ENCODE measurements at regions not wholly inside any gene's neighbourhood (a gene's known extent, or its start where the extent isn't known, plus 50 kb on each side); places are given as distances from the start of the nearest gene placed in this dataset.

DNA sequence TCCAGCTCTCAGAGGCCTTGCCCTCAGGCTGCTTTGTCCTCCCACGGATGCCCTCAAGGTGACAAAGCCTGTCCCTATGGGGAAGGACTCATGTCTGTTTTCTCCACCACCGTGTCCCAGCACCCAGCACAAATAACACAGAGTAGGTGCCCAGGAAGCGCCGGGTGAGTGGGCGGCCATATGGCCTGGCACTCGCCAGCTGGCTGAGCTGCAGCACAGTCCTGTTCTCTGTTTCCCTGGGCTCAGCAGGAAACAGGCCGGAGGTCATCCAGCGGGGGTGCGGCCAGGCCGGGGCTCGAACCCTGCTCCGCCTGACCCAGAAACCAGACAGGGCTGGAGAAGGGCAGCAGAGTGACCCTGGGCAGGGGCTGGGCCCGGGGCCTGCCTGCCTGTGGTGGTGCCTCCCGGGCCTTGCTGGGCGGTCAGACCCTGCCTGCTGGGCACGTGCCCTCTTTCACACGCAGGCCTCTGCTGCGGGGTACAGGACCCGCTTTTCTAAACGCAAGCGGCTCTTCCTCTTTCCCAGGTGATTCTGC is 139.0 kb upstream of the CIBAR2 start:
- Mint-ChIP-seq H3K4me3 (no peak overlapping the region), H3K4me1 (no peaks in the 10 kb centered on the region), H3K9me3 (peaks cover 0 to 3% (median 0%) of the 10 kb centered on the region in 7 donors), H3K36me3 (no peaks in the 10 kb centered on the region), H3K27me3 (peaks cover 9 to 20% (median 19%) of the 10 kb centered on the region in 3 donors), H3K27ac (no peak overlapping the region)
- no peak for ATAC-seq (ENCODE audit: low read depth in 2 of 2)
- no peak for DNase-seq

DNA sequence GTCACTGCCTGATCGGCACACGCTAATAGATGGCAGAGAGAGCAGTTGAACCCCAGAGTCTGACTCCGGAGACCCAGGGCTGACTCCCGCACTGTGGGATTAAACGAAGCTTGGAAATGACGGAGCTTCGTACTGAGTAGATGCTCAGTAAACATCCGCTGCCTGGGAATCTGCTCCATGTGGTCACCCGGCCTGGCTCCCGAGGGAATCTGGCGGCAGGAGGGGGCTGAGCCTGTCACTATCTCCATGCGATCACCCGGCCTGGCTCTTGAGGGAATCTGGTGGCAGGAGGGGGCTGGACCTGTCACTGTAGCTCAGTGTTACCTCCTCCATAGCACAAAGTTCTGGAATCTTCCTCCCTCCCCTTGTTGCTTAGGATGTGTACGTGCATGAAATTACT is 139.7 kb upstream of the CIBAR2 start:
- peaks cover 0 to 3% (median 0%) of the 10 kb centered on the region in 7 donors for H3K9me3 Mint-ChIP-seq
- peak overlapping the region in 1 of 6 donors; percentile 88 for H3K27ac Mint-ChIP-seq
- ATAC-seq (ENCODE audit: low read depth in 2 of 2) (no peak), DNase-seq (no peak)
- H3K4me1 Mint-ChIP-seq, result no peaks in the 10 kb centered on the region
- no peak overlapping the region for H3K4me3 Mint-ChIP-seq
- peaks cover 7 to 15% (median 14%) of the 10 kb centered on the region in 3 donors for H3K27me3 Mint-ChIP-seq
- H3K36me3 Mint-ChIP-seq, result no peaks in the 10 kb centered on the region

DNA sequence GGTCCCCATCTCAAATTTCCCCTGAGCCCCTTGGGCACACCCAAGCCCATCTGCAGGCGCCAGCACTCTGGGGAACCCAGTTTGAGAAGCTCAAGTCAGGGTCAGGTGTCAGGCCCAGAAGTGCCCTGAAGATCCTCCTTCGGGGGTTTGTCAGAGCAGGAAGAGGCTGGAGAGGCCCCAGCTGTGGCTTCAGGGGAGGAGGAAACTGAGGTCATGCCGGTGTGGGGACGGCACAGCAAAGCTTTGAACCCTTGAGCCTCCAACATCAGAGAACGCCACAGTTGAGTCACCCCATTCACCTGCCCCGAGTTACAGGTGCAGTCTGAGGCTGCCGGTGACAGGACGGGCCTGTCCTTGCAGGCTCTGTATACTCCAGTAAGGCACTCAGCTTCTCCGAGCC is 140.2 kb upstream of the CIBAR2 start:
- Mint-ChIP-seq H3K4me1 (no peaks in the 10 kb centered on the region), H3K27me3 (peaks cover 5 to 12% (median 11%) of the 10 kb centered on the region in 3 donors), H3K4me3 (no peak overlapping the region), H3K9me3 (peaks cover 0 to 3% (median 0%) of the 10 kb centered on the region in 7 donors), H3K36me3 (no peaks in the 10 kb centered on the region), H3K27ac (no peak overlapping the region)
- DNase-seq (no peak), ATAC-seq (ENCODE audit: low read depth in 2 of 2) (no peak)

DNA sequence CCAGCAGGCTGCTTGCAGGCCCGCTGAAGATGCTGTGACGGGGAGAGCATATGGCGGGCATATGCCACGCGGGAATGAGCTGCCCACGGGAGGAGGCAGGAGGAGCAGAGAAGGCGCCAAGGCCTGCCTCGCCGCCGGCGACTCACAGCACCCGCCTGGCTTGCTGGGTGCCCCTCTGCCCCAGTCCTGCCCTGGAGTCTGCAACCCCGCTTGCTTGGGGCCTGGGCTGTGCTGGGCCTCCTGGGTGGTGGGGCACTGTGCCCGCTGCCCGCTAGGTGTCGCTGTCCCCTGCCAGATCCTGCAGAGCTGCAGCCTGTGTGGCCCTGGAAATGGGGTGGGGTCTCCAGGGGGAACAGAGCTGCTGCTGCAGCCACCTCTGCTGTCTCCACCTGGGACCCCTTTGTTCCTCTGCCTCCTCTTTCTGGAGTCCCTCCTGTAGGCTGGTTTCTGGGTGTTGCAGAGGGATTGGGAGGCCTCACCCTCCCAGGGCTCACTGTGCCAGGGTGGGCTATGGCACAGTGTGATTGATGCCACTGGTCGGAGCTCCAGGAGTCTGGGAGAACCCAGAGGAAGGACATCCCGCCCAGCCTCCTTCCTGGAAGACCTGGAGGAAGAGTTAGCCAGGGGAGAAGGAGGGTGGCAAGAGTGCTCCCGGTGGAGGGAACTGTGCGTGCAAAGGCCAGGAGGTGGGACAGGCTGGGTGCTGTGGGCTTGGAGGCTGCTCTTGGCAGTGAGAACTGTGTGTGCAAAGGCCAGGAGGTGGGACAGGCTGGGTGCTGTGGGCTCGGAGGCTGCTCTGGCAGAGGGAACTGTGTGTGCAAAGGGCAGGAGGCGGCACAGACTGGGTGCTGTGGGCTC is 141.0 kb upstream of the CIBAR2 start:
- peak overlapping the region in 1 of 8 donors; percentile 15 for H3K4me3 Mint-ChIP-seq

DNA sequence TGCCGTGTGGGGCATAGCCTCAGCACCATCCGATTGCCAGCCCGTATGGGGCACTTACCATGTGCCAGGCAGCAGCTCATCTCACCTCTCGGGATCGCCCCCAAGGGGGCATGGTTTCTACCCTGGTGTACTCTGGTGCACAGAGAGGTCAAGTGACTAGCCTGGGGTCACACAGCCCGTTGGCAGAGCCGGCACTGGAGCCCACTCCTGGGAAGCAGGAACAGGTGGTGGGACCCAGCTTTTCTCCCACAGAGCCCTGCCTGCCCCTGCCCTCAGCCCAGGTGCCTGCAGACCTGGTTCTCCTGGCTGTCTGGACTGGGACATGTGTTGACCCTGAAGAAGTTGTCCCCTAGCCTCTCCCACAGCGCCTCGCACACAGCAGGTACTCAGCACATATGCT is 141.8 kb upstream of the CIBAR2 start:
- no peaks in the 10 kb centered on the region for H3K9me3 Mint-ChIP-seq
- H3K27me3 Mint-ChIP-seq, result peaks cover 0 to 16% (median 15%) of the 10 kb centered on the region in 3 donors

More for the DNA sequence above, 141.0 kb upstream of the CIBAR2 start:
- Mint-ChIP-seq H3K27ac (no peak overlapping the region), H3K36me3 (no peaks in the 10 kb centered on the region), H3K9me3 (peaks cover 0 to 3% (median 0%) of the 10 kb centered on the region in 7 donors), H3K4me1 (peaks cover 5 to 7% (median 6%) of the 10 kb centered on the region in 3 donors), H3K27me3 (peaks cover under 1 to 14% (median 12%) of the 10 kb centered on the region in 3 donors)
- ATAC-seq (ENCODE audit: low read depth in 2 of 2) (peak; percentile 88 to 91), DNase-seq (peak; percentile 57)

DNA sequence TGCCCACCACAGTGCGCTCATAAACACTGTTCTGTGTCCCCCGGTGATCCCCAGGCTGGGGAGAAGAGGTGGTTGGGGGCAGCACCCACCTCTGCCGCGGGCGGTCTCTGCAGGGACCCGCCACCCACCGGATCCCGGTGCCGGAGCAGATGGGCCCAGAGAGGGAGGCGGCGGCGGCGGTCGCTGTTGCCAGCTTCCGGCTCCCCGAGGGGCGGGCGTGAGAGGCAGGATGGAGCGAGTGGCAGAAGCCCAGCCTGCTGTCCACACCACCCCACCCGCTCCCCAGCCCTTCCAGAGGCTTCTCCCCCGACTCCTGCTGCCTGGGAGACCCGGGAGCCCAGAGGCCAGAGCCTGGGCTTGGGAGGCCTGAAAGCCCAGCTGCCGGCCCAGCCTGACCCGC is 142.6 kb upstream of the CIBAR2 start:
- DNase-seq (no peak), ATAC-seq (ENCODE audit: low read depth in 2 of 2) (no peak)
- peaks cover 17 to 22% (median 18%) of the 10 kb centered on the region in 3 donors for H3K4me1 Mint-ChIP-seq
- peaks cover 0 to 25% (median 23%) of the 10 kb centered on the region in 3 donors for H3K27me3 Mint-ChIP-seq
- H3K9me3 Mint-ChIP-seq, result no peaks in the 10 kb centered on the region
- H3K36me3 Mint-ChIP-seq, result no peaks in the 10 kb centered on the region
- no peak overlapping the region for H3K4me3 Mint-ChIP-seq
- no peak overlapping the region for H3K27ac Mint-ChIP-seq

More for the DNA sequence above, 141.8 kb upstream of the CIBAR2 start:
- H3K27ac Mint-ChIP-seq, result no peak overlapping the region
- H3K4me1 Mint-ChIP-seq, result peaks cover 9 to 13% (median 10%) of the 10 kb centered on the region in 3 donors
- DNase-seq (no peak), ATAC-seq (ENCODE audit: low read depth in 2 of 2) (no peak)
- no peaks in the 10 kb centered on the region for H3K36me3 Mint-ChIP-seq
- no peak overlapping the region for H3K4me3 Mint-ChIP-seq

DNA sequence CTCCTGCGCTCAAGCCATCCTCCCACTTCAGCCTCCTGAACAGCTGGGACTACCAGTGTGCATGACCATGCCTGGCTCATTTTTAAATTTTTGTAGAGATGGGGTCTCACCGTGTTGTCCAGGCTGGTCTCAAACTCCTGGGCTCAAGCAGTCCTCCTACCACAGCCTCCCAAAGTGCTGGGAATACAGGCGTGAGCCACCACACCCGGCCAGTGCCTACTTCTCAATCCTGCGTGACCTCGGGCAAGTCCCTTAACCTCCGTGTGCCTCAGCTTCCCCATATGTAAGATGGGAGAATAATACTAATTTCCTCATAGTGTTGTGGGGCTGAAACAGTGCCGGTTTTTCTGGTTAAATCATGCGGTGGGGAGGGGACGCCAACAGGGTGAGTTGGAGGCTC is 143.5 kb upstream of the CIBAR2 start:
- H3K27me3 Mint-ChIP-seq, result peaks cover 0 to 26% (median 23%) of the 10 kb centered on the region in 3 donors
- peaks cover 22 to 27% (median 23%) of the 10 kb centered on the region in 3 donors for H3K4me1 Mint-ChIP-seq
- no peak overlapping the region for H3K4me3 Mint-ChIP-seq
- H3K27ac Mint-ChIP-seq, result no peak overlapping the region
- no peaks in the 10 kb centered on the region for H3K36me3 Mint-ChIP-seq
- H3K9me3 Mint-ChIP-seq, result no peaks in the 10 kb centered on the region
- ATAC-seq (ENCODE audit: low read depth in 2 of 2), result no peak
- DNase-seq, result no peak

DNA sequence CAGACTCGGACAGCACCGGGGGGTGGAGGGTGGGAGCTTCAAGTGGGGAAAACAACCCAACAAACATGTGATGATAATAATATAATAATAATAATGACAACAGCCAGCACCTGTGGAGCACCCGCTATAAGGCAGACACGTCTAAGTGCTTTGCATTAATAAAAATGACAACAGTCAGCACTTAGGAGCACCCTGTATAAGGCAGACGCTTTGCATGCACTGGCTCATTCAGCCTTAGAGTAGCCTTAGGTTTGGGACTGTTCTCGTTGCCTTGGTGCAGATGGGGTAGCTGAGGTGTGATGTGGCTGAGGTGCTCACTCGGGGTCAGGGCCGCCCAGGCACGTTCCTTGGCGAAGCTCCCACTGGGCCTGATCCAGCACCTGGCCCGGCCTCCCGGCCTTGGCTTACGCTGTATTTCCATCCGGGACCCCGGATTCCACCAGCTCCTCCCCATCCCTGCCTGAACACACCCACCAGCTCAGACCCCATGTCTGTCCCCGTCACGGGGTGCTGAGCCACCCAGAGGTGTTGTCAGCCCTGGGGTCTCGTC is 144.0 kb upstream of the CIBAR2 start:
- Mint-ChIP-seq H3K27ac (peak overlapping the region in 2 of 6 donors; percentile 7 to 40), H3K4me1 (peaks cover 26 to 32% (median 28%) of the 10 kb centered on the region in 3 donors), H3K27me3 (peaks cover 3 to 26% (median 23%) of the 10 kb centered on the region in 3 donors), H3K36me3 (no peaks in the 10 kb centered on the region), H3K9me3 (no peaks in the 10 kb centered on the region), H3K4me3 (no peak overlapping the region)
- DNase-seq, result no peak
- no peak for ATAC-seq (ENCODE audit: low read depth in 2 of 2)

DNA sequence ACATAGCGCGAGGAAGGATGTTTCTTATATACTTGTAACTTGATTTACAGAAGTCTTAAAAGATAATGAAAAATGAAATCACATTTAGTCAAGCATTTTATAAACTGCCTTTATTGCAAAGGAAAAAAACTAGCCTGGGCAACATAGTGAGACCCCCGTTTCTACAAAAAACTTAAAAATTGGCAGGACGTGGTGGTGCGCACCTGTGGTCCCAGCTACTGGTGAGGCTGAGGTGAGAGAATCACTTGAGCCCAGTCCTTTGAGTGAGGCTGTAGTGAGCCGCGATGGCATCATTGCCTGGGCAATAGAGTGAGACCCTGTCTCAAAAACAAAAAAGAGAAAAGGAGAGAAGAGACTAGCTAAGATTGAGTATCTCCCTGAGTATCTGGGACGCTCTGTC is 145.2 kb upstream of the CIBAR2 start:
- Mint-ChIP-seq H3K9me3 (no peaks in the 10 kb centered on the region), H3K27ac (no peak overlapping the region), H3K27me3 (peaks cover 4 to 26% (median 23%) of the 10 kb centered on the region in 3 donors), H3K4me3 (no peak overlapping the region), H3K4me1 (peaks cover 36 to 44% (median 40%) of the 10 kb centered on the region in 3 donors), H3K36me3 (no peaks in the 10 kb centered on the region)
- DNase-seq (no peak), ATAC-seq (ENCODE audit: low read depth in 2 of 2) (no peak)

DNA sequence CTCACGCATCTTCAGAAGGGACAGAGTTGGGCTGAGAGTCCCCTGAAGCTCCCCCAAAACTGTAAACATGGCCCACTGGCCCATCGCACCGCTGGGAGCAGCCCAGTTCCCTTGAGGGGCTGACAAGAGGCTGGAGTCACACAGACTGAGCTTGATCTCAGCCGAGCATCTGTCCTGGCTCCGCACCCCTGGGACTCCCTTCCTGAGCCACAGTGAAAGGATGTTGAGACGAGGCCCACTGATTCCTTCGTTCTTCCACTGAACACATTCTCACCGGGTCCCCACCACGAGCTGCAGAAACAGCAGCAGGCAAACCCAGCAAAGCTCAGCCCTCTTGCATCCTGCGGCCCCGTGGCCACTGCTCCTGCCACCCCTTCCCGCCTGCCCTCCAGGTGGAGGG is 145.9 kb upstream of the CIBAR2 start:
- no peaks in the 10 kb centered on the region for H3K36me3 Mint-ChIP-seq
- no peak overlapping the region for H3K27ac Mint-ChIP-seq
- peaks cover 9 to 26% (median 23%) of the 10 kb centered on the region in 3 donors for H3K27me3 Mint-ChIP-seq
- peaks cover 40 to 49% (median 45%) of the 10 kb centered on the region in 3 donors for H3K4me1 Mint-ChIP-seq
- no peaks in the 10 kb centered on the region for H3K9me3 Mint-ChIP-seq
- H3K4me3 Mint-ChIP-seq, result peak overlapping the region in 3 of 8 donors; percentile 9 to 22 (median 21)
- ATAC-seq (ENCODE audit: low read depth in 2 of 2), result no peak
- DNase-seq, result no peak

DNA sequence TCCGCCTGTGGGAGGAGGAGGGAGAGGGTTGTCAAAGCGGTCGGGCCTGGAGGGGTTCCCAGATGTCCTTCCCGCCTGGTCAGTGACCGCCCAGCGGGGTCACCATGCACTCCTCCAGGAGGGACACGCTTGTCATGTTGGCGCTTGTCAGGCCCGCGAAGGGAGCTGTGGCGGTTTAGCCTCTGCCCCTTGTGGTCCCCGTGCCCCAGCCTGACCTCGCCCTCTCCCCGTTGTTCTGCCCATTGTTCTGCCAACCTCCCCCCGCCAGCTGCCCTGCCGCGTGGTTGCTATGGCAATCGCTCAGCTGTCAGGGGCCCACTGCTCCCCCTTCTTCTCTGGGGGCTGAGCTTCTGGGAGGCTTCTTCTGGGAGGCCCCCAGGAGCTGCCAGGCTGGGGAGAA is 146.4 kb upstream of the CIBAR2 start:
- H3K4me1 Mint-ChIP-seq, result peaks cover 40 to 49% (median 45%) of the 10 kb centered on the region in 3 donors
- peak; percentile 29 to 33 for ATAC-seq (ENCODE audit: low read depth in 2 of 2)
- peaks cover 10 to 26% (median 23%) of the 10 kb centered on the region in 3 donors for H3K27me3 Mint-ChIP-seq
- peak overlapping the region in 1 of 6 donors; percentile 71 for H3K27ac Mint-ChIP-seq
- H3K4me3 Mint-ChIP-seq, result peak overlapping the region in 5 of 8 donors; percentile 46 to 82 (median 52)
- H3K9me3 Mint-ChIP-seq, result no peaks in the 10 kb centered on the region
- no peaks in the 10 kb centered on the region for H3K36me3 Mint-ChIP-seq
- no peak for DNase-seq

DNA sequence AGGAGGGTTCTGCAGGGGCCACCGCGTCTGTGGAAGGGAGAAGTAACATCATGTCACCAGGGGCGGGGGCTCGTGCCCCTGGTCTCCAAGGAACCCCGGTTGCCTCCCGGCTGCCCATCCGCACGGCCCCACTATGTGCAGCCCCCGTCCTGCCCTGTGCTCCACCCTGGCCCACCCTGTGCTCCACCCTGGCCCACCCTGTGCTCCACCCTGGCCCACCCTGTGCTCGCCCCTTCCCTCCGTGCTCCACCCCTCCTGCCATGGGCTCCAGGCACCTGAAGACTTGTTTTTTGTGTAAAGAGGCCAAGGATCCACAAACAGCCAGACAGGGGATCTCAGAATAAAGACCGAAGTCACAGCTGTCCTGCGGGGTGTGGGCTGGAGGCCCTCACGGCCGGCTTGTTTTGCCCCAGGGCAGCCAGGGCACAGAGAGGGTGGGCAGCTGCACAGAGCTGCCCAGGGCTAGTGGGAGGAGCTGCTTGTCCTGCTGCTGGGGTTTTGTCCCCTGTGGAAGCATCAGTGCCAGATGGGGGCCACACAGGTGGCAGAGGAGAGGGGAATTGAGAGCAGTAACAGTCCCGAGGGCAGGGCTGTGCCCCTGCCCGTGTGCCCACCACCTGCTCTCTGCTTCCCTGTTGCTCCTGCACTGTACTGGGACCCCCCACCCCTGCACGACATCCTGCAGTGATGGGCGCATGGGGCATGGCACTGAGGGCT is 147.0 kb upstream of the CIBAR2 start:
- peak overlapping the region in 7 of 8 donors; percentile 46 to 82 (median 56) for H3K4me3 Mint-ChIP-seq
- H3K4me1 Mint-ChIP-seq, result peaks cover 40 to 49% (median 45%) of the 10 kb centered on the region in 3 donors
- DNase-seq (no peak), ATAC-seq (ENCODE audit: low read depth in 2 of 2) (no peak)
- H3K27me3 Mint-ChIP-seq, result peaks cover 10 to 26% (median 23%) of the 10 kb centered on the region in 3 donors
- H3K9me3 Mint-ChIP-seq, result no peaks in the 10 kb centered on the region
- no peaks in the 10 kb centered on the region for H3K36me3 Mint-ChIP-seq
- H3K27ac Mint-ChIP-seq, result peak overlapping the region in 4 of 6 donors; percentile 12 to 78 (median 52)

DNA sequence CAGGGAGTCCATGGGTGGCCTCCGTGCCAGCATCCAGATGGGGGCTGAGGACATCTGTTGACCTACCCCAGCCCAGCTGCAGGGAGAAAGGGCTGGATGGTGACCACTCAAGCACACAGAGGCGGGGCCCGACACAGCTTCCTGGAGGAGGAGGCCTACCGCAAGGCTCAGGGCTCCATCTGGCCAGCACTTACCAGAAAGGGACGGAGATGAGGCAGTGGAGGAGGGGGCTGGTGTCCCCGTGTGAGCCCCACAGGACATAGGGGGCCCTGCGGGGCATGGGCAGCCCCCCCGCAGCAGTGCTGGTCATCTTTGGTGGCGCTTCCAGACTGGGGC is 147.5 kb upstream of the CIBAR2 start:
- no peak for DNase-seq
- Mint-ChIP-seq H3K4me1 (peaks cover 40 to 49% (median 45%) of the 10 kb centered on the region in 3 donors), H3K27ac (peak overlapping the region in 1 of 6 donors; percentile 78), H3K4me3 (peak overlapping the region in 5 of 8 donors; percentile 43 to 78 (median 52)), H3K9me3 (no peaks in the 10 kb centered on the region), H3K27me3 (peaks cover 10 to 26% (median 23%) of the 10 kb centered on the region in 3 donors), H3K36me3 (no peaks in the 10 kb centered on the region)
- ATAC-seq (ENCODE audit: low read depth in 2 of 2), result no peak

All from naive B cell (primary cell).